HG03139 (cell line): ENCODE measurements at regions not wholly inside any gene's neighbourhood (a gene's known extent, or its start where the extent isn't known, plus 50 kb on each side); places are given as distances from the start of the nearest gene placed in this dataset.
"Not testable (repeated sequence)": the region's sequence is repeated elsewhere in the genome, so short reads cannot be mapped to it uniquely, and the experiment has no call there.

Experiments
- ATAC-seq: cut with Tn5 transposase; IDR thresholded peaks from one replicate; pipeline ENCODE4 v1.9.1; 2021; ENCODE audit not compliant: unreplicated experiment

GRCh38 chr6:63477422-63478040, 94.7 kb upstream of the LOC128125822 start:
- no peak for ATAC-seq

GRCh38 chr6:63478734-63479133, 93.5 kb upstream of the LOC128125822 start:
- no peak for ATAC-seq

GRCh38 chr6:63486196-63486595, 86.1 kb upstream of the LOC128125822 start:
- ATAC-seq = no peak

- ATAC-seq = no peak
Measured at GRCh38 chr6:63487103-63487813, 85.0 kb upstream of the LOC128125822 start.

- ATAC-seq = no peak
Measured at GRCh38 chr6:63491119-63491518, 81.2 kb upstream of the LOC128125822 start.

GRCh38 chr6:63492476-63492875, 79.8 kb upstream of the LOC128125822 start:
- ATAC-seq = no peak

- ATAC-seq = no peak
Measured at GRCh38 chr6:63493557-63493956, 78.7 kb upstream of the LOC128125822 start.

- no peak for ATAC-seq
Measured at GRCh38 chr6:63496361-63496804, 75.9 kb upstream of the LOC128125822 start.

GRCh38 chr6:63502156-63502555, 70.1 kb upstream of the LOC128125822 start:
- no peak for ATAC-seq

GRCh38 chr6:63503199-63503598, 69.1 kb upstream of the LOC128125822 start:
- ATAC-seq = no peak

GRCh38 chr6:63504777-63505384, 67.4 kb upstream of the LOC128125822 start:
- peak; percentile 91 for ATAC-seq

GRCh38 chr6:63507096-63507495, 65.2 kb upstream of the LOC128125822 start:
- ATAC-seq = no peak

GRCh38 chr6:63509652-63510352, 62.5 kb upstream of the LOC128125822 start:
- ATAC-seq = no peak

GRCh38 chr6:63510353-63510686, 62.0 kb upstream of the LOC128125822 start:
- no peak for ATAC-seq

GRCh38 chr6:63510849-63511248, 61.4 kb upstream of the LOC128125822 start:
- no peak for ATAC-seq

- no peak for ATAC-seq
Measured at GRCh38 chr6:63514488-63515173, 57.6 kb upstream of the LOC128125822 start.

GRCh38 chr6:63515227-63515626, 57.1 kb upstream of the LOC128125822 start:
- not testable (repeated sequence) for ATAC-seq

GRCh38 chr6:63516186-63516944, 55.9 kb upstream of the LOC128125822 start:
- ATAC-seq = no peak

GRCh38 chr6:63517221-63517620, 55.1 kb upstream of the LOC128125822 start:
- no peak for ATAC-seq

GRCh38 chr6:63521475-63522210, 50.6 kb upstream of the LOC128125822 start:
- no peak for ATAC-seq
